Upper lobe of right lung (tissue), 1 donor: ENCODE measurements at regions not wholly inside any gene's neighbourhood (a gene's known extent, or its start where the extent isn't known, plus 50 kb on each side); places are given as distances from the start of the nearest gene placed in this dataset.

Source experiments
- ATAC-seq: fragments of 200-7000 bp; cut with Tn5 transposase; one replicate; pipeline ENCODE4 v1.9.1; 2020; ENCODE audit warnings: mild to moderate bottlenecking, moderate library complexity
- DNase-seq: peaks from one replicate; pipeline ENCODE4 v3.0.0-alpha.2; 2020
- H3K27ac ChIP-seq: fragments of 200-600 bp; one replicate; pipeline ENCODE4 v1.8.0; 2022
- H3K27me3 ChIP-seq: fragments of 200-600 bp; one replicate; pipeline ENCODE4 v1.8.0; 2022; ENCODE audit warnings: mild to moderate bottlenecking
- H3K36me3 ChIP-seq: fragments of 200-600 bp; one replicate; pipeline ENCODE4 v1.8.0; 2022
- H3K4me1 ChIP-seq: fragments of 200-600 bp; one replicate; pipeline ENCODE4 v1.8.0; 2022
- H3K4me3 ChIP-seq: fragments of 200-600 bp; one replicate; pipeline ENCODE4 v1.8.0; 2022; ENCODE audit warnings: mild to moderate bottlenecking
- H3K9me3 ChIP-seq: fragments of 200-600 bp; one replicate; pipeline ENCODE4 v1.8.0; 2022
- CTCF ChIP-seq: fragments of 200-600 bp; IDR thresholded peaks from one replicate; pipeline ENCODE4 v1.8.0; 2022; ENCODE audit warnings: antibody characterized with exemption
- intact Hi-C: fragments of 100-400 bp; cut with DNase I; formaldehyde crosslinking; loops from one replicate; pipeline ENCODE4 v1.11.0; 2022
- donor health status: DM: no; HTN: yes; CAD: no; lungs with severe emphysema.

- Histone ChIP-seq H3K36me3 (no peaks in the 10 kb centered on the region), H3K27ac (no peak overlapping the region), H3K9me3 (no peaks in the 10 kb centered on the region), H3K27me3 (peaks cover 3% of the 10 kb centered on the region), H3K4me1 (peaks cover 7% of the 10 kb centered on the region), H3K4me3 (no peak overlapping the region)
- TF ChIP-seq CTCF: no peak
- intact Hi-C loops: no loop called here
- ATAC-seq (no peak), DNase-seq (no peak)
These were observed 98.2 kb upstream of the SOX9 start for GRCh38 chr17:72022328-72023275.

- H3K36me3 ChIP-seq: no peaks in the 10 kb centered on the region
- ATAC-seq (no peak), DNase-seq (no peak)
- intact Hi-C loops: no loop called here
- no peak for TF ChIP-seq CTCF
- H3K9me3 ChIP-seq: no peaks in the 10 kb centered on the region
- no peak overlapping the region for H3K4me3 ChIP-seq
- peaks cover 3% of the 10 kb centered on the region for H3K27me3 ChIP-seq
- H3K27ac ChIP-seq: no peak overlapping the region
- H3K4me1 ChIP-seq: peaks cover 7% of the 10 kb centered on the region
These were observed 96.4 kb upstream of the SOX9 start for GRCh38 chr17:72024457-72024856.

- no peak overlapping the region for H3K4me3 ChIP-seq
- DNase-seq (no peak), ATAC-seq (no peak)
- H3K4me1 ChIP-seq: peaks cover 7% of the 10 kb centered on the region
- no peak for TF ChIP-seq CTCF
- H3K9me3 ChIP-seq: no peaks in the 10 kb centered on the region
- intact Hi-C loops: no loop called here
- peaks cover 3% of the 10 kb centered on the region for H3K27me3 ChIP-seq
- H3K27ac ChIP-seq: no peak overlapping the region
- no peaks in the 10 kb centered on the region for H3K36me3 ChIP-seq
These were observed 95.7 kb upstream of the SOX9 start for GRCh38 chr17:72025113-72025512.

- H3K4me3 ChIP-seq: peak overlapping the region; percentile 50
- ATAC-seq (peak; percentile 76), DNase-seq (peak; percentile 61)
- no peaks in the 10 kb centered on the region for H3K9me3 ChIP-seq
- TF ChIP-seq CTCF: peak; percentile 26
- H3K4me1 ChIP-seq: no peaks in the 10 kb centered on the region
- H3K36me3 ChIP-seq: no peaks in the 10 kb centered on the region
- peaks cover 3% of the 10 kb centered on the region for H3K27me3 ChIP-seq
- no peak overlapping the region for H3K27ac ChIP-seq
- intact Hi-C loops: no loop called here
These were observed 90.5 kb upstream of the SOX9 start for GRCh38 chr17:72030067-72030899.

GRCh38 chr17:72031219-72031884 lies 89.5 kb upstream of the SOX9 start:
- no peaks in the 10 kb centered on the region for H3K9me3 ChIP-seq
- no peak for DNase-seq
- intact Hi-C loops: no loop called here
- no peak overlapping the region for H3K4me3 ChIP-seq
- peaks cover 2% of the 10 kb centered on the region for H3K27me3 ChIP-seq
- ATAC-seq: no peak
- H3K36me3 ChIP-seq: no peaks in the 10 kb centered on the region
- no peak overlapping the region for H3K27ac ChIP-seq
- TF ChIP-seq CTCF: no peak
- H3K4me1 ChIP-seq: no peaks in the 10 kb centered on the region
